Heart left ventricle (tissue), 16 donors: ENCODE measurements at regions not wholly inside any gene's neighbourhood (a gene's known extent, or its start where the extent isn't known, plus 50 kb on each side); places are given as distances from the start of the nearest gene placed in this dataset.

Experiments
- ATAC-seq, 4 donors: fragments of 200-7000 bp; cut with Tn5 transposase; one replicate each; pipeline ENCODE4 v1.9.1; 2020 to 2022; ENCODE audit warnings: moderate library complexity in 4 of 4, mild to moderate bottlenecking in 3 of 4, moderate number of reproducible peaks in 1 of 4
- DNase-seq, 5 donors: peaks; one replicate each; pipeline ENCODE4 v3.0.0-alpha.2; 2020
- H3K27ac ChIP-seq, 12 donors: fragments of 200-600 bp; sonication (generic) in 4 of 12; one replicate each; pipeline versions ENCODE4 v1.5.0 to v1.8.0; 2016 to 2022; ENCODE audit warnings: mild to moderate bottlenecking in 2 of 12
- H3K27me3 ChIP-seq, 9 donors: fragments of 200-600 bp; sonication (generic) in 2 of 9; one replicate each; pipeline versions ENCODE4 v1.5.1 to v1.8.0; 2016 to 2022; ENCODE audit warnings: mild to moderate bottlenecking in 3 of 9
- H3K36me3 ChIP-seq, 9 donors: fragments of 200-600 bp; sonication (generic) in 2 of 9; one replicate each; pipeline versions ENCODE4 v1.5.0 to v1.8.0; 2018 to 2022; ENCODE audit warnings: mild to moderate bottlenecking in 2 of 9
- H3K4me1 ChIP-seq, 12 donors: fragments of 200-600 bp; sonication (generic) in 4 of 12; one replicate each; pipeline versions ENCODE4 v1.5.0 to v1.8.0; 2016 to 2022; ENCODE audit warnings: mild to moderate bottlenecking in 3 of 12
- H3K4me3 ChIP-seq, 12 donors: fragments of 200-600 bp; sonication (generic) in 4 of 12; one replicate each; pipeline versions ENCODE4 v1.5.0 to v1.8.0; 2017 to 2022; ENCODE audit warnings: mild to moderate bottlenecking in 9 of 12, moderate library complexity in 4 of 12
- H3K9me3 ChIP-seq, 12 donors: fragments of 200-600 bp; sonication (generic) in 4 of 12; one replicate each; pipeline versions ENCODE4 v1.5.0 to v1.8.0; 2016 to 2022; ENCODE audit warnings: mild to moderate bottlenecking in 1 of 12
- CTCF ChIP-seq, 12 donors: fragments of 200-600 bp; sonication (generic) in 4 of 12; IDR thresholded peaks; one replicate each; pipeline versions ENCODE4 v1.5.0 to v1.8.0; 2018 to 2022; ENCODE audit warnings: antibody characterized with exemption in 12 of 12, mild to moderate bottlenecking in 5 of 12
- POLR2A ChIP-seq, 2 donors: fragments of 450-650 bp; IDR thresholded peaks; one replicate each; pipeline ENCODE4 v1.6.1; 2017; ENCODE audit warnings: antibody characterized with exemption in 2 of 2, mild to moderate bottlenecking in 2 of 2, moderate library complexity in 2 of 2
- WGBS, 4 donors: extraction: QIAGEN DNeasy Blood & Tissue Kit in 2 of 4; methylation state at CpG; one replicate each; pipeline versions ENCODE4 v1.1.5 to v1.1.7; 2013 to 2018; 5-methylcytosine and 5-hydroxymethylcytosine counted together
- intact Hi-C, 10 donors: fragments of 100-400 bp; cut with DNase I; formaldehyde crosslinking; loops; one replicate each; pipeline versions ENCODE4 v1.11.1 to v1.14.2; 2022
- donor health status: ischemic (EF 13 %, LVEDD 7.1; RV severe dilation, severe dysfunction).
- donor health status: healthy with polysubstance abuse.
- donor health status: DM: no; HTN: yes; CAD: no.
- donor health status: DM: no; HTN: no; CAD: no.
- donor health status: ischemic (EF 25% LVEDD 6.9; RV normal size, moderate dysfunction).
- donor health status: ischemic (EF 25% LVEDD 5.7; RV mildly dilated, moderate dysfunction).
- donor health status: healthy.
- donor health status: DM: yes; HTN: yes; CAD: no.
- donor health status: ischemic (EF 35%, LVEDD 5.7; RV mildly dilated, moderate dysfunction).
- donor health status: nonischemic (EF 11% LVEDD 7.7; RV severe dilation, severe dysfunction).
- donor health status: DM: yes; HTN: yes; CAD: no.
- donor health status: PGD.
- donor health status: ischemic (EF 29% LVEDD 5.4; RV normal size, mild dysfunction).
- donor health status: nonischemic (EF 23%, LVEDD 6.1; RV moderate dilation, normal function).

- TF ChIP-seq POLR2A (IDR thresholded peaks at IDR 0.05): no peak
- TF ChIP-seq CTCF (IDR thresholded peaks at IDR 0.05): no peak
- H3K27ac ChIP-seq: no peak overlapping the region
- no peaks in the 10 kb centered on the region for H3K36me3 ChIP-seq
- 61 to 69% (median 64%) methylated on average over 3 of the region's 3 CpGs for WGBS, 4 donors
- ATAC-seq (no peak), DNase-seq (no peak)
- H3K4me1 ChIP-seq: no peaks in the 10 kb centered on the region
- H3K9me3 ChIP-seq: peaks cover 0 to 5% (median 0%) of the 10 kb centered on the region in 12 donors
- no peak overlapping the region for H3K4me3 ChIP-seq
- intact Hi-C loops: no loop called here
- no peaks in the 10 kb centered on the region for H3K27me3 ChIP-seq
These were observed 202.5 kb upstream of the CDH7 start for GRCh38 chr18:65548316-65548715.

DNA sequence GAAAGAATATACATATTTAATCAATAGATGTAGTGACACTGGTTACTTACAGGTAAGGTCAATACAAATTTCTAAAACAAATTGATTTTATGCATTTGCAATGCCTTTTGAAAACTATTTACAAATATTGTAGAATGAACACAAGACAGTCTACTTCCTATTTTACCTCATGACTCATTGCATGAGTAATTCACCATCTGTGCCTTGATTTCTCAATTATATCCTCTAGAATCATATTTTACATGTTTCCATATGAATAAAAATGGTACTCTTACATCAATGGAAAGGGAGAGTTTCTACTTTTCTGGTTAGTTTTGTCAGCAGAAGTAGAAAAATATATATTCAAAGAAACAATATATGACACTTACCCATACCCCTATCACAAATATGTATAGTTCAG is 203.8 kb upstream of the CDH7 start:
- H3K27ac ChIP-seq: no peak overlapping the region
- no peaks in the 10 kb centered on the region for H3K27me3 ChIP-seq
- peaks cover 0 to 3% (median 0%) of the 10 kb centered on the region in 12 donors for H3K9me3 ChIP-seq
- H3K36me3 ChIP-seq: no peaks in the 10 kb centered on the region
- intact Hi-C loops: no loop called here
- no peak for DNase-seq
- no peak for ATAC-seq
- TF ChIP-seq CTCF (IDR thresholded peaks at IDR 0.05) (no peak), POLR2A (IDR thresholded peaks at IDR 0.05) (no peak)
- H3K4me3 ChIP-seq: no peak overlapping the region
- no peaks in the 10 kb centered on the region for H3K4me1 ChIP-seq

- TF ChIP-seq POLR2A (IDR thresholded peaks at IDR 0.05) (no peak), CTCF (IDR thresholded peaks at IDR 0.05) (no peak)
- ATAC-seq: no peak
- Histone ChIP-seq H3K27ac (no peak overlapping the region), H3K36me3 (no peaks in the 10 kb centered on the region), H3K9me3 (peaks cover 0 to 3% (median 0%) of the 10 kb centered on the region in 12 donors), H3K4me1 (no peaks in the 10 kb centered on the region), H3K27me3 (no peaks in the 10 kb centered on the region), H3K4me3 (no peak overlapping the region)
- DNase-seq: no peak
- WGBS, 4 donors: 85 to 92% (median 89%) methylated on average over 6 of the region's 6 CpGs
- intact Hi-C loops: no loop called here
These were observed 206.1 kb upstream of the CDH7 start for GRCh38 chr18:65544701-65545100.

GRCh38 chr18:65527879-65528633 is 222.8 kb upstream of the CDH7 start:
- Histone ChIP-seq H3K27ac (no peak overlapping the region), H3K4me3 (no peak overlapping the region), H3K4me1 (no peaks in the 10 kb centered on the region), H3K27me3 (no peaks in the 10 kb centered on the region), H3K36me3 (no peaks in the 10 kb centered on the region), H3K9me3 (peaks cover 0 to 14% (median 2%) of the 10 kb centered on the region in 12 donors)
- WGBS, 4 donors: 71 to 80% (median 74%) methylated on average over 4 of the region's 4 CpGs
- ATAC-seq: no peak
- intact Hi-C loops: no loop called here
- no peak for DNase-seq
- TF ChIP-seq POLR2A (IDR thresholded peaks at IDR 0.05): no peak
- no peak for TF ChIP-seq CTCF (IDR thresholded peaks at IDR 0.05)
